HL-60 (cell line): ENCODE measurements at regions not wholly inside any gene's neighbourhood (a gene's known extent, or its start where the extent isn't known, plus 50 kb on each side); places are given as distances from the start of the nearest gene placed in this dataset.
A peak's percentile ranks its signal among the peaks of the same experiment; 100 is the strongest.

Experiments
- DNase-seq, 2 experiments: peaks; one replicate each; pipeline ENCODE4 v3.0.0-alpha.2; 2010 to 2020; ENCODE audit warnings: low read depth in 1 of 2, low spot score in 1 of 2
- H3K27ac ChIP-seq: fragments of 250-450 bp; sonication (Bioruptor Pico); replicated peaks from 2 replicates; pipeline ENCODE4 v1.5.1; 2020; ENCODE audit warnings: mild to moderate bottlenecking, moderate library complexity
- H3K27me3 ChIP-seq: fragments of 250-450 bp; sonication (Bioruptor Pico); 2 replicates; pipeline ENCODE4 v1.5.1; 2021; ENCODE audit warnings: mild to moderate bottlenecking, moderate library complexity; ENCODE audit not compliant: insufficient read depth, poor library complexity, severe bottlenecking
- H3K4me3 ChIP-seq: replicated peaks from 2 replicates; pipeline ENCODE4 v1.5.1; 2011; ENCODE audit warnings: mild to moderate bottlenecking, control low read depth, low read length; ENCODE audit not compliant: insufficient read depth
- GABPA ChIP-seq: IDR thresholded peaks from 2 replicates; pipeline ENCODE4 v1.6.1; 2012; ENCODE audit warnings: low read depth
- POLR2AphosphoS5 ChIP-seq: IDR thresholded peaks from 2 replicates; pipeline ENCODE4 v1.6.1; 2012; ENCODE audit warnings: low read depth
- SPI1 ChIP-seq: IDR thresholded peaks from 2 replicates; pipeline ENCODE4 v1.6.1; 2012; ENCODE audit warnings: low read depth, mild to moderate bottlenecking, borderline replicate concordance
- TF ChIP-seq, protein P1 (sequence below): IDR thresholded peaks from one replicate; pipeline ENCODE4 v1.5.1; 2011; ENCODE audit warnings: low read length, control low read depth, inconsistent platforms; ENCODE audit not compliant: insufficient read depth
- TF ChIP-seq, protein P2 (sequence below): IDR thresholded peaks from 2 replicates; pipeline ENCODE4 v1.6.1; 2012; ENCODE audit warnings: low read depth; ENCODE audit not compliant: insufficient replicate concordance

DNA sequence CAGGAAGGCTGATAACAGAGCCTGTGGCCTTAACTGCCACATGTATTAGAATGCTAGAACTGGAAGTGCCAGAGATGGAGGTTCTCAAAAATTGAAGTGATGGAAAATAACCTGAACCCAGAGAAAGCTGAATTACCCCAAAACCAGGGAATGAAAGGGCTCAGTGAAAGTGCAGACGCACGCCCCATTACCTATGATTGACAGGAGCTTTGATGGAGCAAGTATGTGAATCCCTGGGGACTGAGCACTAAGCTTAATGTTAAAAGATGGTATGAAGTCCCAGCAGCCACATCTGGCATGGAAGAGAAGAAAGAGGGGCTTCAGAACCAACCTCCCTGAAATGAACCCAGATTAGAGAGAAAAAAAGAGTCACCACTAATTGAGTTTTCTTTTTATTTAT lies 118.4 kb upstream of the FHIT start:
- TF ChIP-seq SPI1 = no peak
- TF ChIP-seq GABPA = no peak
- TF ChIP-seq, protein P1, sequence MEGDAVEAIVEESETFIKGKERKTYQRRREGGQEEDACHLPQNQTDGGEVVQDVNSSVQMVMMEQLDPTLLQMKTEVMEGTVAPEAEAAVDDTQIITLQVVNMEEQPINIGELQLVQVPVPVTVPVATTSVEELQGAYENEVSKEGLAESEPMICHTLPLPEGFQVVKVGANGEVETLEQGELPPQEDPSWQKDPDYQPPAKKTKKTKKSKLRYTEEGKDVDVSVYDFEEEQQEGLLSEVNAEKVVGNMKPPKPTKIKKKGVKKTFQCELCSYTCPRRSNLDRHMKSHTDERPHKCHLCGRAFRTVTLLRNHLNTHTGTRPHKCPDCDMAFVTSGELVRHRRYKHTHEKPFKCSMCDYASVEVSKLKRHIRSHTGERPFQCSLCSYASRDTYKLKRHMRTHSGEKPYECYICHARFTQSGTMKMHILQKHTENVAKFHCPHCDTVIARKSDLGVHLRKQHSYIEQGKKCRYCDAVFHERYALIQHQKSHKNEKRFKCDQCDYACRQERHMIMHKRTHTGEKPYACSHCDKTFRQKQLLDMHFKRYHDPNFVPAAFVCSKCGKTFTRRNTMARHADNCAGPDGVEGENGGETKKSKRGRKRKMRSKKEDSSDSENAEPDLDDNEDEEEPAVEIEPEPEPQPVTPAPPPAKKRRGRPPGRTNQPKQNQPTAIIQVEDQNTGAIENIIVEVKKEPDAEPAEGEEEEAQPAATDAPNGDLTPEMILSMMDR = no peak
- TF ChIP-seq, protein P2, sequence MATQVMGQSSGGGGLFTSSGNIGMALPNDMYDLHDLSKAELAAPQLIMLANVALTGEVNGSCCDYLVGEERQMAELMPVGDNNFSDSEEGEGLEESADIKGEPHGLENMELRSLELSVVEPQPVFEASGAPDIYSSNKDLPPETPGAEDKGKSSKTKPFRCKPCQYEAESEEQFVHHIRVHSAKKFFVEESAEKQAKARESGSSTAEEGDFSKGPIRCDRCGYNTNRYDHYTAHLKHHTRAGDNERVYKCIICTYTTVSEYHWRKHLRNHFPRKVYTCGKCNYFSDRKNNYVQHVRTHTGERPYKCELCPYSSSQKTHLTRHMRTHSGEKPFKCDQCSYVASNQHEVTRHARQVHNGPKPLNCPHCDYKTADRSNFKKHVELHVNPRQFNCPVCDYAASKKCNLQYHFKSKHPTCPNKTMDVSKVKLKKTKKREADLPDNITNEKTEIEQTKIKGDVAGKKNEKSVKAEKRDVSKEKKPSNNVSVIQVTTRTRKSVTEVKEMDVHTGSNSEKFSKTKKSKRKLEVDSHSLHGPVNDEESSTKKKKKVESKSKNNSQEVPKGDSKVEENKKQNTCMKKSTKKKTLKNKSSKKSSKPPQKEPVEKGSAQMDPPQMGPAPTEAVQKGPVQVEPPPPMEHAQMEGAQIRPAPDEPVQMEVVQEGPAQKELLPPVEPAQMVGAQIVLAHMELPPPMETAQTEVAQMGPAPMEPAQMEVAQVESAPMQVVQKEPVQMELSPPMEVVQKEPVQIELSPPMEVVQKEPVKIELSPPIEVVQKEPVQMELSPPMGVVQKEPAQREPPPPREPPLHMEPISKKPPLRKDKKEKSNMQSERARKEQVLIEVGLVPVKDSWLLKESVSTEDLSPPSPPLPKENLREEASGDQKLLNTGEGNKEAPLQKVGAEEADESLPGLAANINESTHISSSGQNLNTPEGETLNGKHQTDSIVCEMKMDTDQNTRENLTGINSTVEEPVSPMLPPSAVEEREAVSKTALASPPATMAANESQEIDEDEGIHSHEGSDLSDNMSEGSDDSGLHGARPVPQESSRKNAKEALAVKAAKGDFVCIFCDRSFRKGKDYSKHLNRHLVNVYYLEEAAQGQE = no peak

GRCh38 chr3:61371123-61371522 lies 119.9 kb upstream of the FHIT start:
- DNase-seq = peak in 1 of 2 experiments; percentile 35
- TF ChIP-seq SPI1 = no peak
- TF ChIP-seq, protein P1 = peak; percentile 46

More for the DNA sequence above, 118.4 kb upstream of the FHIT start:
- Histone ChIP-seq H3K27me3 (no peaks in the 10 kb centered on the region), H3K4me3 (no peak overlapping the region), H3K27ac (no peak overlapping the region)
- no peak for DNase-seq

GRCh38 chr3:61372723-61373122 lies 121.5 kb upstream of the FHIT start:
- TF ChIP-seq, protein P1 = no peak
- TF ChIP-seq GABPA (no peak), POLR2AphosphoS5 (no peak), SPI1 (no peak)
- TF ChIP-seq, protein P2 = no peak
- Histone ChIP-seq H3K27ac (no peak overlapping the region), H3K4me3 (no peak overlapping the region), H3K27me3 (no peaks in the 10 kb centered on the region)
- DNase-seq = no peak

More at GRCh38 chr3:61371123-61371522, 119.9 kb upstream of the FHIT start:
- no peak overlapping the region for H3K4me3 ChIP-seq
- no peaks in the 10 kb centered on the region for H3K27me3 ChIP-seq
- no peak overlapping the region for H3K27ac ChIP-seq

GRCh38 chr3:61378311-61378710 lies 127.1 kb upstream of the FHIT start:
- TF ChIP-seq GABPA (no peak), SPI1 (no peak), POLR2AphosphoS5 (no peak)
- TF ChIP-seq, protein P2 = no peak
- TF ChIP-seq, protein P1 = no peak
- no peaks in the 10 kb centered on the region for H3K27me3 ChIP-seq
- H3K4me3 ChIP-seq = no peak overlapping the region
- DNase-seq = no peak
- no peak overlapping the region for H3K27ac ChIP-seq
